ENCODE measurements at regions not wholly inside any gene's neighbourhood (a gene's known extent, or its start where the extent isn't known, plus 50 kb on each side); places are given as distances from the start of the nearest gene placed in this dataset.

DNA sequence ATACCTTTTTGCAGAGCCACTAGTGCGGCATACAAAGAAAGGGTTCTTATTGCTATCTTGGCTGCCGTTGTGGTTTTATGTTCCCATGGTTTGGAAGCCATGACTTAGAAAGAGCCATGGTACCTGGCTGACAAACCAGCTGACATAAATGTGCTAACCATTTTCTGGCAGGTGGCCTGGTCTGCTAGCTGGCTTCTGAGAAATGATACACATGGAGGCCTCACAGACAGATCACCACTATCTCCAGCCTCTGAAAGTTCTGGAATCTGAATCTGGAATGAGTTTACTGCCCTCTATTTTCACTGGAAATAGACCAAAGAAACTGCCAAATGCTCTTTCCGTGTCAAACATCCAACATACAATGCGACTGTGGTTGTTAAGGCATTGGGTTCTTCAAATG lies 123.7 kb downstream of the QPCT start:
- intact Hi-C loops (cut with DNase I): no loop called here
- no peak for DNase-seq (ENCODE audit: low spot score)

DNA sequence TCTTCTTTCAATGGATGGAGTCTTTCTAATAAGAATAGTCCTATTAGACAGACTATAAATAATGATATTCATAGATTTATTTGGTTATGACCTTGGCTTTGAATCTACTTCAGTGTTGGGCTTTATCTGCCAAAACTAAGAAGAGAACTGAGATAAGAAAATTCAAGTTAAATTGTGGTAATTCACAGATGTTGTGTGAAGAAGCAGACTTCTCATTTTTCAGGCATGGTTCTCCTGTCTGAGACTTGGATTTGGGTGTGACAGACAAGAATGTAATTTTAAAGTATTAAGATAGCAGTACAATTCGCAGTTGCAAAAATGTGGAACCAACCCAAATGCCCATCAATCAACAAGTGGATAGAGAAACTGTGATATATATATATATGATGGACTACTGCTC lies 124.7 kb downstream of the QPCT start:
- intact Hi-C loops (cut with DNase I): no loop called here

DNA sequence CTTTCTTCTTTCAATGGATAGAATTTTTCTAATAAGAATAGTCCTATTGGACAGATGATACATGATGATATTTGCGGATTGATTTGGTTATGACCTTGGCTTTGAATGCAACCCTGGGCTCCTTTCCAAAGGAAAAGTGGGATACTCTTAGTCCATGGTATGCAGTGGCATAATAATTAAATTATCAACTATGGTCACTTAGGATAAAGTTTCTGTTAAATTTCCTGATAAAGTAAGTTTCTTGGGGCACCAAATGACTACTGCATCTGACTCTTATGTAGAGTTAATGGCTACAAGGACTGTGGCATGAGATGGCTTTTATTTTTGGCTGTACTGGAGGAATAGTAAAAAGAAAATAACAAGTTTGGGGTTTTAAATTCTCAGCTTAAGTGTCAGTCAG lies 126.7 kb downstream of the QPCT start:
- DNase-seq (ENCODE audit: low spot score): no peak
- intact Hi-C loops (cut with DNase I): no loop called here

More for the DNA sequence above, 124.7 kb downstream of the QPCT start:
- DNase-seq (ENCODE audit: low spot score): no peak

DNA sequence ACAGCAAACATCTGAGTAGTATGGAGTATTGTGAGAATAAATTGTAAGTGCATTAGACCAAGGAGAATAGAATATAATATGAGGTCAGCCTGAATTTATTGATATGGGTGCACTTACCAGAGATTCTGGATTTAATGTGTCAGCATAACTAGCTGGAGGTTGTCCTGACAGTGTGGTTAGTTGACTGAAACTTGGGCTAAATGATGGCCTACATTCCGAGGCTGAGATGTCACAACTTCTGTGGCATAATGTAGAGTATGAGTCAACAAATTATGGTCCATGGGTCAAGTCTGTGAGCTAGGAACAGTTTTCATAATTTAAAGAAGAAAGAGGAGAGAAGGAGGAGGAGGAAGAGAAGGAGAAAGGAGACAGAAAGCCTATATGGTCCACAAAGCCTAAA lies 127.6 kb downstream of the QPCT start:
- intact Hi-C loops (cut with DNase I): no loop called here
- DNase-seq (ENCODE audit: low spot score): no peak

DNA sequence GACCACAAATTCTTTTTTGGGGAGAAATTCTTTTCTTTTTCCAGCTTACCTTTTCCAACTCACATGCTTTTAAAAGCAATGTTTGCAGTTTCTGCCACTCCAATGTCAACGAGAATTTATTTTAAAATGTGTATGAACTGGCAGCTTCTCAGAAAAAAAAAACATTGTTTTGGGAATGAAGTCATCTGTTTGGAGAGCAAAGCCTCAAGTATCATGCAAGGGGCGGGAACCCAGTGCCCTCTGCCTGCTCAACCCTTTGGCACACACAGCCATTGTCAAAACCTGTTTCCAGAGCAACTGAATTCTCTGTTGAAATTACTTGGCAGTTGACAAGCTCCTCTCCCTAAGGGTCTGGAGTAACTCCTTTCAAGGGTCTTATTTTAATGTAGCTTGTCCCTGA lies 128.5 kb downstream of the QPCT start:
- intact Hi-C loops (cut with DNase I): no loop called here
- DNase-seq (ENCODE audit: low spot score): no peak

DNA sequence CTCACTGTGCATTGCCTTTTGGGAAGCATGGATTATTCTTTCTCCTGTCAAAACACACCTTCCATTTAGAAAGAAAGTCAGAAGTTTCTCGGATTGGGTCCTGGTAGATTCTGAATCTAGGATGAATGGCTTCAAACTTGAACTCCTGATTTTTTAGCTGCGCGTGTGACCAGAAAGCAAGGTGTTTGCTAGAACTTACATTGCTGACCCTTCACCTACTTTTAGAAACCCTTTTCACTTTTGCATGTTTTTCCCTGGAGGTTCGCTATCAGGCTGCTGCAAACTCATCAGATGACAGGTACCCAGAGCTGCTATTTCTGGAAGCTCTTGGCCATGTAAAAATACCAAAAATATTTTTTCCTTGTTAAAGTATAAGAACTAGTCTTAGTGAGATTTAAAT lies 132.0 kb downstream of the QPCT start:
- no peak for DNase-seq (ENCODE audit: low spot score)
- intact Hi-C loops (cut with DNase I): no loop called here

DNA sequence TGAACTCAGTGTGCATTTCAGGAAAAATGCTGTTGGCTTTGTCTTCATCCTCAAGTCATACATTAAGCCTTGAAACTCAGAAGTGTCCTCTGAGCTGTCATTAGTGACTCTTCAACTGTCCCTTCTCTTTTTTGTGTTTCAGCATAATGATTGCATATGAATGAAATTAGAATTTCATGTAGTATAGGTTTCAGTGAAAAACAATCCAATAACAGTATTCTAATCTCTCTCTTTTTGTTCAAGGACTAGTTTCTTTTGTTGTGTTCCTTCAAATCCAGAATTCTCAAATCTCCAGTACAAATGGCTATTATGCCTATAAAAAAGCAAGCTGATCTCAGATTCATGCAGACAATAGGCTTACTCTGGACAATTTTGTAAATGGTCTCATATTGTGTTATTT lies 133.5 kb downstream of the QPCT start:
- no peak for DNase-seq (ENCODE audit: low spot score)
- intact Hi-C loops (cut with DNase I): no loop called here

DNA sequence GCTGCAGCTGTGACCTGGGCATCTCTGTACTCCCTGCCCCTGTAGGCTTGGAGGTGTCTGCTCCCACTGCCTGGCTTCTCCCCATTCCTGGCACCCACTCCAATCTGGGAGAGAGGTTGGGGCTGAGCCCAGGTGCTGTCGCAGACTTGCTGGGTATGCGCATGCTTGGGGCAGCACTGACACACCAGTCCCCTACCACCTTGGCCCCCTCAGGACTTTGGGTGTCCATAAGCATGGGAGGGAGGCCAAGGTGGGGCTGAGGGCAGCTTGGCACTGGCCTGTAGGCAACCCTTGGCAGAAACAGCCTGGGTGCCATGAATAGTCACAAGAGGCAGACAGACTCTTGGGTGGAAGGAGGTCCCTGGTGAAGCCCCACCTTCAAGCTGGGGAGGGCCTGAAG lies 136.8 kb downstream of the QPCT start:
- no peak for DNase-seq (ENCODE audit: low spot score)
- intact Hi-C loops (cut with DNase I): no loop called here

DNA sequence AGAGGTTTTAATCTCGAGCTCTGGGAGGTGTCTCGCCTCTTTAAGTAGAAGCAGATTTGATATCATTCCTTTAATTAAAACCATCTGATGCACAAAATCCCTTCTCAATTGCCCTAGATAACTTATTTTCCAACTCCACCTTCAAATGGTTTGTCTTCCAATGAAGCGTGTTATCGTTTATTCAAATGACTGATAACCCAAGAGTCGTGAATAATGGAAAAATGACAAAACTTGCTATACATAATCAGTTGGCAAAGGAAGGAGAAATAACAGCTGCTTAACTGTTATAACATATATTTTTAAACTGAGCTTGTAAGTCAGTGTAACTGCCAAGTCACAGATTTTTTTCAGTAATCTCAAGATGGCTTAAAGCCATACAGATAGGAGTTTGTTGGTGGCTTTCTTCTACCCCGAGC lies 144.6 kb downstream of the QPCT start:
- DNase-seq (ENCODE audit: low spot score): no peak
- intact Hi-C loops (cut with DNase I): no loop called here

DNA sequence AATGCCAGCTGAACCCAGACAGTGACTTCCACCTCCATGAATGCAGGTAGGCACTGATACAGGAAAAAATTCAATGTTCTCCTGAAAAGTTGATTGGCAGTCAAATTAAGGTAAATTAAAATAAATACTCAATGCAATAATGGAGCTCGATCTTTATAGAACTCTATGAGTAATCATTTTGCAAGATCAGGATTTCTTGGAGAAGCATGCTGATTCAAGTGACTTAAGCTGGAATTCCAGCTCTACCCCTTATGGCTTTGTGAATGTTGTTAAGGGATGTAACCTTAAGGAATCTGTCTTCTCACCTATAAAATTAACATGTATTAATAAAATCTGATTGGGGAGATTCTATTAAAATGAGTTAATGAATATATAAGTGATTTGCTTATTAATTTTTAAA lies 145.1 kb downstream of the QPCT start:
- DNase-seq (ENCODE audit: low spot score): no peak
- intact Hi-C loops (cut with DNase I): no loop called here

DNA sequence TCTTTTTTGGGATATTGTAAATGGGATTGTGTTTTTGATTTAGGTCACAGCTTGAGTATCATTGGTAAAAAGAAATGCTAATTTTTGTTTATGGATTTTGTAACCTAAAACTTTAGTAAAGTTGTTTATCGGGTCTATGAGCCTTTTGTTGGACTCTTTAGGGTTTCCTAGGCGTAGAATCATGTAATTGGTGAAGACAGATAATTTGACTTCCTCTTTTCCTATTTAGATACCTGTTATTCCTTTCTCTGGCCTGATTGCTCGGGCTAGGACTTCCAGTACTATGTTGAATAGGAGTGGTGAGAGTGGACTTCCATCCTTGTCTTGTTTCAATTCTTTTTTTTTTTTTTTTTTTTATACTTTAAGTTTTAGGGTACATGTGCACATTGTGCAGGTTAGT lies 149.0 kb downstream of the QPCT start:
- intact Hi-C loops (cut with DNase I): no loop called here

DNA sequence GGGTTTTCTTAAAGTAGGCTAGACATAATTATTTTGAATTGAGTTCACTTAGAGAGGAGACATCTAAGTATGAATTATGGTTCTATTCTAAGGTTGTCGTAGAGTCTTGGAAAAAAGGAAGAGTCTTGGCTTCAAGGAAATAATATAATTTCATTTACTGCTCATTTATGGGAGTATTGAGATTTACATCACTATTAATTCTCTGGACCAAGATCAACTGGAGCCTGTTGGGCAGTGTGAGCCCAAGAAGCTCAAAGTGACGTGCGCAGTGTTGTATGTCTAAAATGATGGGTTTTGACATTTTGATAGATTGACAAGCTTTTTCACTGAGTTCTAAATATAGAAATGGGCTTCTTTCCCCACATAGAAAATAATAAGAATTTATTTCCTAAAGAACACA lies 154.7 kb downstream of the QPCT start:
- intact Hi-C loops (cut with DNase I): no loop called here
- no peak for DNase-seq (ENCODE audit: low spot score)

More for the DNA sequence above, 149.0 kb downstream of the QPCT start:
- no peak for DNase-seq (ENCODE audit: low spot score)

DNA sequence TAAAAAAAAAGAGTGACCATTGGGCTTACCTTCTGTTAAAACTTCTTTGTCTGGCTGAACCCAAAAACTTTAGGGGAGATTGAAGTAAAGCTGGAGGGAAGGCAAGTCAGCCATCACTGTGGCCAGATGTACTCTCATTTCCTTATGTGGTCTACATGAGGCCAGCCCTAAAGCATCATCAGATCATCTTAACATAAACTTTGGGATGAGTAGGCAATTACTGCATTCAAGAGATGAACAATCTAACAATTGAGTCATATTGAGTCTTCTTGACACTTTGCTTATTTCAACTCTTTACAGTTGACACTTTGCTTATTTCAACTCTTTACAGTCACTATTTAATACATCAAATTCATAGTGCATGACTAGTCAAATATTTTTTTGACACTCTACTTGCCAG lies 155.6 kb downstream of the QPCT start:
- intact Hi-C loops (cut with DNase I): no loop called here
- no peak for DNase-seq (ENCODE audit: low spot score)

DNA sequence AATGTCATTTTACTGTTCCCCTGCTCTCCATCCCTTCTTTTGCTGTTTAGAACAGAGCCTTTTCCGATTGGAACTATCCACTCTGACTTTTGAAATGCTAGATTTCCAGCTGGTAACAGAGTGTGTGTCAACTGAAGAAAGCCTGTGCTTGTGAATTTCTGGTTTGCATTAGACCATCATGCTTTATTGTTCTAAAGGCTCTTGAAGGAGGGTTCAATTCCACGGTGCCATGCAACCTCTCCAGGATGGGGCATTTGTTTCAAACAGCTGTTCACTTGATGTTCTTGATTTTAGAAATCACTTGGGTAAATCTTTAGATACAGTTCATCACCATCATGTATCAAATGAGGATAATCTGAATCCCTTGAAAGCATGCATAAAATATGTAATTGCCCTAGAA lies 156.7 kb downstream of the QPCT start:
- intact Hi-C loops (cut with DNase I): no loop called here
- DNase-seq (ENCODE audit: low spot score): no peak

DNA sequence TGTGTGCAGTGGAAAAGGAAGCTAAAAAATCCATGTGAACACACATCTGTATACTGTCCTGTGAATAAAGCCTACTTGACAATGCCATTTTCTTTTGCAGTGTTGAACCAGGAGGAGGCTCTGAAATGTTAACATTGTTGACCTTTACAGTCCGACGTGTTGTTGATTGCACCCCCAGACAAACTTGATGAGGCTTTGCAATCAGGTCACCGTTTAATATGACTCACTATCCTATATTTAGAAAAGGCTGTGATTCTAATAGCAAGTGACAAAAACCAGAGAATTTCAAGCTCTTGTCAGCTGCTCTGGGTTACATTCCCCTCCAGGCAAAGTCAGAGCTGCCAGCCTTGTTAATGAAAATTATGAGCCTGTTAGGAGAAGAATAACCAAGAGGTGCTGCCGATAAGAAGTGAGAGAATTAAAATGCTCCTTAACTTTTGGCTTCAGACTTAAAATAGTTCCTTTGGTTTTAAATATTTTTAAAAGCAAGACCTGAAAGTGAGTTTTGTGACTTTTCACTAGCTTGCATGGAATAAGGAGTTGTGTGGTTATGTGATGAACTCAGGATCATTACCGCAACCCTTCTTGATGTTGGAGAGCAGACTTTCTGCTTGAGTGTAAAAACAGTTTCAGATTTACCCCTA lies 162.1 kb downstream of the QPCT start:
- intact Hi-C loops (cut with DNase I): no loop called here
- DNase-seq (ENCODE audit: low spot score): no peak

DNA sequence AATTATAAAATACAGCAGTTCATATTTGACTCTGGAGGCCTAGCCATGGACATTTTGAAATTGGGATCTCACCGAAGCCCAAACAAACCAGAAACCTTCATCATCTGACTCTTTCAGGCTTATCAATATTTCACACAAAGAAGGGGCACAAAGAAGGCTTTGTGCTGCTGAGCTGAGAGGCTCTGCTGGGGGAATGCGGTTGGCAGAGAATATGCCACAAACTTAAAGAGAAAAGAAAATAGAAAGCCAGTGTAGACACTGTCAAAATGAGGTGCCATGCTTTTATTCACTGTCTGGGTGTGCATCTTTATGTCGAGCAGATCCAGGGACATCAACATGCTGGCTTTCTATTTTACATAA lies 162.6 kb downstream of the QPCT start:
- intact Hi-C loops (cut with DNase I): no loop called here
- DNase-seq (ENCODE audit: low spot score): no peak

DNA sequence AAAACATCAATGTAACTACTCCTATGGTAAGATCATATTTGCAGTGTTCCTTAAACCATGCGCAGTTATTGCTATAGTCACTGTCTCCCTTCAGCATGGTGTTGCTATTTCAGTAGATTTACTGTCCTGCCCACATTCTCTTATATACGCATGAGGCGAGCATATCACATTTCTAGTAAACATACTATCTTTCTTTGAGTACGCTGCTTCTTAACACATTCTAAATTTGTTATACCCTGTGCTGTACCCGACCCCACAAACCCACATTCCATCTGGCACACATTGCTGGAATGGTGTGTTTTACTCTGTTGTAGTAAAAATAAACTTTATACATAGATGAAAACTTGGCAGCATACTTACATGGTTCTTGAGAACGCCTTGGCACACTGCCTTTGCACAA lies 163.3 kb downstream of the QPCT start:
- intact Hi-C loops (cut with DNase I): no loop called here
- no peak for DNase-seq (ENCODE audit: low spot score)

DNA sequence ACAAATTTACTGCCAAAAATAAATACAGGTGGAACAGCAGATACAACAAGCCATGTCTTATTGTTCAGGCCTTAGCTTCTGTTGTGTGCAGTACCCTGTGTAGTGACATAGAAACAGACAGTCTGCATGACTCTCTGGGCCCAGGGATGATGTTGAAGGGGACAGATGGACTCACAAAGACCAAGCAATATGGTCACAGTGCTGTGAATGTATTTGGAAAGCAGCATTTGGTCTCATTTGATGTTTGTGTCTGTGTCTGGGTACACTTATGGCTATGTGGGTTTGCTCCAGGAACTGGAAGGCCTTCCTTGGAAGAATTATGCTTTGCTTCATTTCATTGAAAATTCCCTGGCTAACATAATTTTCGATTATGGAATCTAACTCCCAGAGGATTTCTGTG lies 158.5 kb downstream of the CDC42EP3 start:
- intact Hi-C loops (cut with DNase I): no loop called here
- no peak for DNase-seq (ENCODE audit: low spot score)

DNA sequence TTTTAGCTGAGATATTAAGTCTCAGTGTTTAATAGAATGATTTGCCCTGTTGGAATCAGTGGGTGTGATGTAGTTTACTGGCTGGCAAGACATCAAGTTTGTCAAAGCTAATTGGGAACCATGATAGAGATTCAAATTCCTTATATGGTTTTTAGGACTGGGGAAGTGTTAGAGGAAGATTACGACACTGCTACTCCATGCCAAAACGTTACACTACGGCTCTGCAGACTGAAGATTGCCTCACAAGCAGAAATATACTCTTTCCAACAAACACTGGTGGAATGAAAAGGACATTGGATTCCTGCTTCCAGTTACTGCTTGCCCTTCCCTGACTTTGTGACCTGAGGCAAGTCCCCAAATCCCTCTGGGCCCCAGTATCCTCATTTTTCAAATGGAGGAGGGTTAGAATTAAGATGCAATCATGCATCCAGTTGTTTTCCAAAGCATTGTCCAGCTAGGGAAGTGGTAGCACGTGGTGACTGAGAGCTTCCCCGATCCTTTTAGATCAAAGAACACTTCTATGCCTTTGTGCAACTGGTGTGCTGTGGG lies 147.6 kb downstream of the CDC42EP3 start:
- DNase-seq (ENCODE audit: low spot score): no peak
- intact Hi-C loops (cut with DNase I): no loop called here

DNA sequence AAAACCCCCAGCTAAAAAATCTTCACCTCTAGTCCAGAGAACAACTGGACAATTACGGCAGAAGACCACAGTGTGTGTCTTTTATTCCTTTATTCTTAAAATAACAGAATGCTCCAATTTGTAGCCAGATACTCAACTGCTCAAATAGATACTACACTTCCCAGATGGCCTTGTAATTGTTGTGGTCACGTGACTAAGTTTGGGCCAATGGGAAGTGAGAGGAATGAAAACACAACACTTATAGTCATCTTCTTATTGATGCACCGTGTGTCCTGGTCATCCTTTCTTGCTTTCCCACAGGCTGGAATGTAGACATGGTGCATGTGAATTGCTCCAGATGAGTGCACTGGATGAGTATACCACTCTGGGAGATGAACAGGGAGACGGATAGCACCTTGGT lies 145.1 kb downstream of the CDC42EP3 start:
- intact Hi-C loops (cut with DNase I): no loop called here
- no peak for DNase-seq (ENCODE audit: low spot score)

DNA sequence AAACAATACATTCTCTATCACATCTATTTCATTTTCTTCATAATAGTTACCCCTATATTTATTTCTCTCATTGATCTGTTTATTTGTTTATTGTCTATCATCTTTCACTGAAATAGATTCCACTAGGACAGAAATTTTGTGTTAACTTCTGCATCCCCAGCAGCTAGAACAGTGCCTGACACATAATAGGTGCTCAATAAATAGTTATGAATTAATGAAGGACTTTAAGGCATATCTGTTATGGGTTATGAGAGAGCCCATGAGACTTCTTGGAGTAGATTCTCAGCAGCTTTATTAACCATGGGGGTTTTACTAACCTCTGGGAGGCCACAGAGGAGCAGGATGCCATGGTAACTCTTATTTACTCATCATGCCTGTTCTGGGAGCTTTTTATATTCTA lies 144.6 kb downstream of the CDC42EP3 start:
- intact Hi-C loops (cut with DNase I): no loop called here
- no peak for DNase-seq (ENCODE audit: low spot score)

DNA sequence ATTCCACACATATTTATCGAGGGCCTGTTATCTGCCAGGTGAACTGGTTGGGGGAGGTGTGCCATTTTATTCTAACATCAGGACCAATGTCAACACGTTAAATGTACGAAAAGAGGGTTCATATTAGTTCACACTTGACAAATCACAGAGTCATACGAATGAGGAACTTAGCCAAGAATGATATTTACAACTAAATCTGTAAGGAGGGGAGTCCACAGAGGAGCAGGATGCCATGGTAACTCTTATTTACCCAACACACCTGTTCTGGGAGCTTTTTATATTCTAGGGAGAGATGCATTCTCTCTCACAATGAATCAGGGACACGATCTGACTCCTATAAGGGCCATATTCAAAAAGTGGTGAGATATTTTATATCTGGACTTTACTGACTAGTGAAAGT lies 144.1 kb downstream of the CDC42EP3 start:
- no peak for DNase-seq (ENCODE audit: low spot score)
- intact Hi-C loops (cut with DNase I): no loop called here
